Activated naive CD8-positive, alpha-beta T cell (primary cell): ENCODE measurements at regions not wholly inside any gene's neighbourhood (a gene's known extent, or its start where the extent isn't known, plus 50 kb on each side); places are given as distances from the start of the nearest gene placed in this dataset.
"Not testable (repeated sequence)": the region's sequence is repeated elsewhere in the genome, so short reads cannot be mapped to it uniquely, and the experiment has no call there.

Experiments used
- H3K27ac Mint-ChIP-seq: one replicate; pipeline ENCODE4 v1.8.0; 2021; ENCODE audit warnings: mixed read lengths
- H3K27me3 Mint-ChIP-seq: one replicate; pipeline ENCODE4 v1.8.0; 2021; ENCODE audit warnings: mixed read lengths
- H3K36me3 Mint-ChIP-seq: one replicate; pipeline ENCODE4 v1.8.0; 2021; ENCODE audit warnings: mixed read lengths
- H3K4me1 Mint-ChIP-seq: one replicate; pipeline ENCODE4 v1.8.0; 2021; ENCODE audit warnings: low read depth, mixed read lengths
- H3K4me3 Mint-ChIP-seq: one replicate; pipeline ENCODE4 v1.8.0; 2021; ENCODE audit warnings: mild to moderate bottlenecking, mixed read lengths
- H3K9me3 Mint-ChIP-seq: one replicate; pipeline ENCODE4 v1.8.0; 2021; ENCODE audit warnings: low read depth, mixed read lengths

- H3K27ac Mint-ChIP-seq, H3K4me1 Mint-ChIP-seq, H3K27me3 Mint-ChIP-seq, H3K9me3 Mint-ChIP-seq, H3K4me3 Mint-ChIP-seq, H3K36me3 Mint-ChIP-seq: not testable (repeated sequence)
These were observed 471.9 kb downstream of the FOXD4L5 start for GRCh38 chr9:64813072-64813471.

- H3K27me3 Mint-ChIP-seq, H3K4me3 Mint-ChIP-seq, H3K9me3 Mint-ChIP-seq, H3K27ac Mint-ChIP-seq, H3K36me3 Mint-ChIP-seq, H3K4me1 Mint-ChIP-seq: not testable (repeated sequence)
These were observed 506.3 kb downstream of the FOXD4L5 start for GRCh38 chr9:64778667-64779066.

- not testable (repeated sequence) for H3K9me3 Mint-ChIP-seq, H3K4me1 Mint-ChIP-seq, H3K27ac Mint-ChIP-seq, H3K36me3 Mint-ChIP-seq, H3K4me3 Mint-ChIP-seq, H3K27me3 Mint-ChIP-seq
These were observed 508.7 kb downstream of the FOXD4L5 start for GRCh38 chr9:64776269-64776668.

GRCh38 chr9:64774813-64775793, 509.9 kb downstream of the FOXD4L5 start:
- H3K4me3 Mint-ChIP-seq = peak overlapping the region; percentile 24
- not testable (repeated sequence) for H3K4me1 Mint-ChIP-seq

GRCh38 chr9:64774004-64774812, 510.8 kb downstream of the FOXD4L5 start:
- not testable (repeated sequence) for H3K27me3 Mint-ChIP-seq, H3K9me3 Mint-ChIP-seq, H3K27ac Mint-ChIP-seq, H3K4me1 Mint-ChIP-seq, H3K36me3 Mint-ChIP-seq, H3K4me3 Mint-ChIP-seq

More at GRCh38 chr9:64774813-64775793, 509.9 kb downstream of the FOXD4L5 start:
- H3K36me3 Mint-ChIP-seq, H3K27ac Mint-ChIP-seq, H3K9me3 Mint-ChIP-seq, H3K27me3 Mint-ChIP-seq: not testable (repeated sequence)

GRCh38 chr9:64773491-64773931, 511.5 kb downstream of the FOXD4L5 start:
- Mint-ChIP-seq H3K4me1 (peaks cover 2% of the 10 kb centered on the region), H3K9me3 (peaks cover under 1% of the 10 kb centered on the region), H3K27me3 (peaks cover 7% of the 10 kb centered on the region), H3K27ac (no peak overlapping the region), H3K4me3 (no peak overlapping the region), H3K36me3 (no peaks in the 10 kb centered on the region)

GRCh38 chr9:64772751-64773331, 512.2 kb downstream of the FOXD4L5 start:
- not testable (repeated sequence) for H3K4me1 Mint-ChIP-seq, H3K4me3 Mint-ChIP-seq, H3K27ac Mint-ChIP-seq, H3K36me3 Mint-ChIP-seq, H3K9me3 Mint-ChIP-seq, H3K27me3 Mint-ChIP-seq

GRCh38 chr9:64772123-64772736, 512.8 kb downstream of the FOXD4L5 start:
- H3K27ac Mint-ChIP-seq, H3K27me3 Mint-ChIP-seq, H3K9me3 Mint-ChIP-seq, H3K36me3 Mint-ChIP-seq, H3K4me1 Mint-ChIP-seq, H3K4me3 Mint-ChIP-seq: not testable (repeated sequence)
